WERI-Rb-1 (cell line): ENCODE measurements at regions not wholly inside any gene's neighbourhood (a gene's known extent, or its start where the extent isn't known, plus 50 kb on each side); places are given as distances from the start of the nearest gene placed in this dataset.

Experiments used
- DNase-seq: peaks from one replicate; pipeline ENCODE4 v3.0.0-alpha.2; 2020
- H3K27ac ChIP-seq: fragments of 250-450 bp; sonication (Bioruptor Pico); 2 replicates; pipeline ENCODE4 v1.5.1; 2020; ENCODE audit warnings: mild to moderate bottlenecking, moderate library complexity
- H3K27me3 ChIP-seq: fragments of 250-450 bp; sonication (Bioruptor Pico); 2 replicates; pipeline ENCODE4 v1.5.1; 2021; ENCODE audit warnings: mild to moderate bottlenecking, low read depth, moderate library complexity; ENCODE audit not compliant: insufficient read depth, severe bottlenecking
- H3K36me3 ChIP-seq: fragments of 250-450 bp; sonication (Bioruptor Pico); 2 replicates; pipeline ENCODE4 v1.5.1; 2020; ENCODE audit warnings: mild to moderate bottlenecking, moderate library complexity
- H3K4me3 ChIP-seq: 2 replicates; pipeline ENCODE4 v1.5.1; 2011; ENCODE audit warnings: low read depth, mild to moderate bottlenecking, control low read depth, low read length
- H3K9me3 ChIP-seq: fragments of 250-450 bp; sonication (Bioruptor Pico); 2 replicates; pipeline ENCODE4 v1.5.1; 2021; ENCODE audit warnings: mild to moderate bottlenecking, moderate library complexity; ENCODE audit not compliant: severe bottlenecking
- TF ChIP-seq, protein P1 (sequence below): IDR thresholded peaks from 2 replicates; pipeline ENCODE4 v1.5.1; 2011; ENCODE audit warnings: low read depth, mild to moderate bottlenecking, control low read depth, inconsistent platforms, low read length

DNA sequence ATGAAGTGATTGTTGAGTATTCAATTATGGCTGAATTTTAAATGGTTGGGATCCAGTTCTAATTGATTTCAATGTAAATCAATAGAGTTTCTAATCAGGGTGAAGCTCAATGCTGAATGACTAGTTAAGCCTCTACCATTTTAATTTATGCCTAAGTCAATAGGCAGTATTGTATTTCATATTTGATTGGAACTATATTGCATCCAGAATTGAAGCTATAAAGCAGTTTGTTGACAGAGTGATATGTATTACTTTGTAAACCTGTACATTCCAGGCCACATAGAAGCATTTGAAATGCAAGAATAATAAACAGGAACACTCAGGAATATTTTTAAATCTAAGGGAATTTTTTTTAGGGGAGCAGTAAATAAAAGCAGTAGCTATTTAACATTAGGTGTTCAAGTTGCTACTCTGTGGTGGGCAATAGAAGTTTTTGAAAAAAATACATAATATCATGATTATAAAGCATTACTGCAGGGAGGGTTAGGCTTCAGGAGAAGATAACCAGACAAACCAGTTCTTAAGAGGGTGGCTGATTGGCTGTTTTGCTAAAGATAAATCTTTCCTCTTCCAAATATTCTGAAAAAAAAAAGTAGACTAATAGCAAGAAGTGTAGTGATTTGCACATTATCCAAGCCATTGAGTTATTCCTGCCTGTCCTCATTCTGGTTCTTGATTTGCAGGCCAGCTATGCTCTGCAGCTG lies 492.0 kb upstream of the MEF2C start:
- no peak for DNase-seq
- Histone ChIP-seq H3K27ac (no peak overlapping the region), H3K4me3 (no peak overlapping the region), H3K27me3 (no peaks in the 10 kb centered on the region), H3K36me3 (no peaks in the 10 kb centered on the region), H3K9me3 (no peaks in the 10 kb centered on the region)
- TF ChIP-seq, protein P1, sequence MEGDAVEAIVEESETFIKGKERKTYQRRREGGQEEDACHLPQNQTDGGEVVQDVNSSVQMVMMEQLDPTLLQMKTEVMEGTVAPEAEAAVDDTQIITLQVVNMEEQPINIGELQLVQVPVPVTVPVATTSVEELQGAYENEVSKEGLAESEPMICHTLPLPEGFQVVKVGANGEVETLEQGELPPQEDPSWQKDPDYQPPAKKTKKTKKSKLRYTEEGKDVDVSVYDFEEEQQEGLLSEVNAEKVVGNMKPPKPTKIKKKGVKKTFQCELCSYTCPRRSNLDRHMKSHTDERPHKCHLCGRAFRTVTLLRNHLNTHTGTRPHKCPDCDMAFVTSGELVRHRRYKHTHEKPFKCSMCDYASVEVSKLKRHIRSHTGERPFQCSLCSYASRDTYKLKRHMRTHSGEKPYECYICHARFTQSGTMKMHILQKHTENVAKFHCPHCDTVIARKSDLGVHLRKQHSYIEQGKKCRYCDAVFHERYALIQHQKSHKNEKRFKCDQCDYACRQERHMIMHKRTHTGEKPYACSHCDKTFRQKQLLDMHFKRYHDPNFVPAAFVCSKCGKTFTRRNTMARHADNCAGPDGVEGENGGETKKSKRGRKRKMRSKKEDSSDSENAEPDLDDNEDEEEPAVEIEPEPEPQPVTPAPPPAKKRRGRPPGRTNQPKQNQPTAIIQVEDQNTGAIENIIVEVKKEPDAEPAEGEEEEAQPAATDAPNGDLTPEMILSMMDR = no peak

- TF ChIP-seq, protein P1 = no peak
- Histone ChIP-seq H3K9me3 (no peaks in the 10 kb centered on the region), H3K27ac (no peak overlapping the region), H3K27me3 (no peaks in the 10 kb centered on the region), H3K36me3 (no peaks in the 10 kb centered on the region), H3K4me3 (no peak overlapping the region)
- DNase-seq = no peak
These were observed 491.3 kb upstream of the MEF2C start for GRCh38 chr5:89374144-89374784.

DNA sequence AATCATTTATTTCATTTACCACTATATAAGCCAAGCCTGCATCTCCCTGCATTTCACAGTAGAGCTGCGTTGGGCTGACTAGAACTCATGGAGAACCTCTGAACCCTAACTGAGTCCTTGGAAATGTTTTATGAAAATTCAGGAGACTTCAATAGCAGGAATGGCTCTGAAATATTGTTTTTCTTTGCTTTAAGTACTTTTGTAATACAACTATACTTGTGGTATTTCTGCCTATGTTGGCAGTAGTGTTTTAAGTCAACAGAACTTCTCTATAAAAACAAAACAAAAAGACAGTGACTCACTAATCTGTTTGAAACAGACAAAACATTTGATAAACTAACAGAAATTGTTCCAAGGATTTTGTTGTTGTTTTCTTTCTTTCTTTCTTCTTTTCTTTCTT lies 489.2 kb upstream of the MEF2C start:
- Histone ChIP-seq H3K27me3 (no peaks in the 10 kb centered on the region), H3K27ac (no peak overlapping the region), H3K36me3 (no peaks in the 10 kb centered on the region), H3K4me3 (no peak overlapping the region), H3K9me3 (no peaks in the 10 kb centered on the region)
- TF ChIP-seq, protein P1 = no peak
- DNase-seq = no peak

GRCh38 chr5:89371646-89372045 lies 488.7 kb upstream of the MEF2C start:
- H3K9me3 ChIP-seq = no peaks in the 10 kb centered on the region
- H3K36me3 ChIP-seq = no peaks in the 10 kb centered on the region
- H3K27ac ChIP-seq = no peak overlapping the region
- TF ChIP-seq, protein P1 = no peak
- no peak for DNase-seq
- H3K27me3 ChIP-seq = no peaks in the 10 kb centered on the region
- H3K4me3 ChIP-seq = no peak overlapping the region

GRCh38 chr5:89359046-89359445 lies 476.1 kb upstream of the MEF2C start:
- TF ChIP-seq, protein P1 = no peak
- Histone ChIP-seq H3K27me3 (no peaks in the 10 kb centered on the region), H3K27ac (no peak overlapping the region), H3K9me3 (no peaks in the 10 kb centered on the region), H3K36me3 (no peaks in the 10 kb centered on the region), H3K4me3 (no peak overlapping the region)
- no peak for DNase-seq
